CD4-positive, alpha-beta T cell treated with Interleukin-17A for 4 hours (primary cell): ENCODE measurements at regions not wholly inside any gene's neighbourhood (a gene's known extent, or its start where the extent isn't known, plus 50 kb on each side); places are given as distances from the start of the nearest gene placed in this dataset.

Experiments
- DNase-seq: peaks from one replicate; pipeline ENCODE4 v3.0.0-alpha.2; 2020; ENCODE audit warnings: mixed read lengths

DNA sequence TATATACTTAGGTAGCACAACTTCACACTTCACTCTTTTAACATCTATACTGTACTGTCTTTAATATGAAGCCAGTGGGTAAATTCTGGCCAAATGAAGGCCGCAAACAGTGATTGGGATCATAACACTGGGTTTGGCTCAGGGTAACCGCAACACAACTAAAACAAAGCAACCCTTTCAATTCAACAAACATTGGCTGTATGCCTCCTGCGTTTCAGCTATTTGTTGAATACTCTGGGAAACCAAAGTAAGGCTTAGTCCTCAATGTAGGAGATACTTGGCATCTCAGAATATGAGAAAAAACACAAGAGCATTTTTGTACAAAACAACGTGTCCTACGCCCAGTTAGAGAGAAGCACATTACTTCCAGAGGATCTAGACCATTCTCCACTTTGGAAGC lies 693.3 kb upstream of the KLHL29 start:
- DNase-seq: no peak

DNA sequence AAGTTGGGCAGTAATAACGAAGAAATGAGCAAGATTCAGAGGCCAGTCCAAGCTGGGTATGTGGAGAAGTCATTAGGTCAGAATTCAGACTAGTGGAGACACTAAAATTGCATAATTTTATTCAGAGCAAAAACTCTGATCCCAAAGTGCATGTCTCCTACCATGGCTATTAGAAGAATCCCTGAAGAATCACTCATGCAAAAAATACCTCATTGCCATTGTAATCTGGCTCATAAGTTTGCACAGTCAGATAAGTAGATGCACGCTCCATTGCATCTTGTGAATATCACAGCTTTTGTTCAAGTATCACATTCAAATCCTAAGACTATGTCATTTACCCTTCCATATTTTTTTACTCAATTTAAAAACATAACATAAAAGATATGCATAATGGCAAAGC lies 692.2 kb upstream of the KLHL29 start:
- no peak for DNase-seq

DNA sequence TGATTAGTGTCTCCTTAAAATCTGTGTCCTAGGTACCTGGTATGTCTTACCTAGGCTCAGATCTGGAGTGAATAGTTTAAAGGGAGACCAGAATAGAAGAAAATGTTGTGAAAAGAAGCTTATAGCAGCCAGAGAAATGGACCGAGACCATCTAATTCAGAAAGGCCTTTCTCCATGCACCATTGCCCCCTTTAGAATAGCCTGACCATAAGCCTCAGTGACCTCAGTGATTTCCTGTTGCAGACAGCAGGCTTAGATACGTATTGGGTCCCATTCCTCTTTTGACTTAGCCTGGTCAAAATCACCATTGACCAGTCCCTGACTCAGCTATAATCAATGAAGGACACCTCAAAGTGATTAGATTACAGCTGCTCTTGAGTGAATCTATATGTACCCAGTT lies 690.7 kb upstream of the KLHL29 start:
- no peak for DNase-seq

DNA sequence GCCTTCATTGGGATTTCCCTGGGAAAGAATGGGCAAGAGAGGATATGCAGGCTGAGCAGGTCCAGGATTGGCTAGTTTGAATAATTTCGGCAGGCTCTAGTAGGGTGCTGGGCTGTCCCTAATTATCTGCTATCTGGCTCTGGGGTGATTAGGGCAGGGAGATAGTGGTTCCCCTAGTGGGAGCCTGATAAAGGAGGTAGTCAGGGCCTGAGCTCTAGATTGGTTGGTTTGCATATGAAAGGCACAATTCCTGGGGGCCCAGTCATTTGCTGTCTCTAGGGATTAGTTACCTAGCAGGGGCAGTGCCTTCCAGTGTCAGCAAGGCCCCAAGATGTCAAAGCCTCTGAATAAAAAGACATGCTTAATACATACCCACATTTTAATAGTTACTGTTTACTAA lies 690.1 kb upstream of the KLHL29 start:
- no peak for DNase-seq

DNA sequence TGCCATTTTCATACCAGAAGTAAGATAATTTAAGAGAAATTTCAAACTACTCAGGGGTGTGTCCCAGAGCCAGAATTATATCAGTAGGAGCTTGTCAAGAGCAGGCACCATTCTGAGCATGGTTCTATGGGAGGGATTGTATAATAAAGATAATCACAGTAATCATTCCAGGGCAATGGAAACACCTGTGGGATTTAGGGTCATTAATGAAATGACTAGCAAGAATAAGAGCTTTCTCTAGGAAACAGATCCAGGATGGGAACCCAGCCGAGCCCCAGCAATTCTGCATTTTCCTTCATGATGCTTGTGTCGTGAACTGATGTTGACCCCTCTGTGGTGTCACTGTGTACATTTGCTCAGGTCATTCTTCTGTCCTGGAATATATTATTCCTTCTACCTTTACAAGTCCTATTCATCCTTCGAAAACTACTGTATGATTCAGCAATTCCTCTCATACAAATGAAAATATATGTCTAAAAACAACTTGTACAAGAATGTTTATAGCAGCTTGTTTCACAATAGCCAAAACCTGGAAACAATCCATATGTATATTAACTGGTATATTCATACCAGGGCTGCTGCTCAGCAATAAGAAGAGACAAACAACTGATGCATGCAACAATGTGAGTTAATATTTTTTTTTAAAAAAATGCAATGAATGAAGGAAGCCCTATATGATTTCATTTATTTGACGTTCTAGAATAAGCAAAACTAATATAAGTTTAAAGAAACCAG lies 687.8 kb upstream of the KLHL29 start:
- no peak for DNase-seq

DNA sequence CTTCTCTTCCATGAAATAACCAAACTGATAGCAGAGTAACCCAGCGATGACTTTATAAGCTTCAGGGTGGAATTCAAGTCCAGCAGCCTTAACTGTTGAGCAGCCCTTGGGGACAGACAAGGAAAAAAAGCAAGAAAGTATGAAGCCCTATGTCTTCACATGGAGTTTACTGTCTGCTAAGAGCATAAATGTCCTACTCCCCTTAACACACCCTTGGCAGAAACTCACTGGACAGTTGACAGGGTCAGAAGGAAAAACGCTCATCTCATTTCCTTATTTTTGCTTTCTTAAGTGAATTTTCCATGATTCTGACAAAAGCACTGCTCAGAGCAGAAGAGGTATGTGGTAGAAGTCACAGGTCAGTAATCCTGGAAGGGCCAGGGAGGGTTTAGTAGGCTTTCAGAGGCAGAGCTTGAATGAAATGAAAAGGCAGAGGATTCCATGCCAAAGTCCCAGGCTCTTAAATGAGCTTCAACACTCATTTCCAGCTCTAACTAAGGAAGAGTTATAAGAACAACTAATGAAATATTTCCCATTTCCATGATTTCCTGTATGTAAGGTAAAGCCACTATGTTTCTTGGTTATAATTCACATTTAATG lies 683.3 kb upstream of the KLHL29 start:
- no peak for DNase-seq

DNA sequence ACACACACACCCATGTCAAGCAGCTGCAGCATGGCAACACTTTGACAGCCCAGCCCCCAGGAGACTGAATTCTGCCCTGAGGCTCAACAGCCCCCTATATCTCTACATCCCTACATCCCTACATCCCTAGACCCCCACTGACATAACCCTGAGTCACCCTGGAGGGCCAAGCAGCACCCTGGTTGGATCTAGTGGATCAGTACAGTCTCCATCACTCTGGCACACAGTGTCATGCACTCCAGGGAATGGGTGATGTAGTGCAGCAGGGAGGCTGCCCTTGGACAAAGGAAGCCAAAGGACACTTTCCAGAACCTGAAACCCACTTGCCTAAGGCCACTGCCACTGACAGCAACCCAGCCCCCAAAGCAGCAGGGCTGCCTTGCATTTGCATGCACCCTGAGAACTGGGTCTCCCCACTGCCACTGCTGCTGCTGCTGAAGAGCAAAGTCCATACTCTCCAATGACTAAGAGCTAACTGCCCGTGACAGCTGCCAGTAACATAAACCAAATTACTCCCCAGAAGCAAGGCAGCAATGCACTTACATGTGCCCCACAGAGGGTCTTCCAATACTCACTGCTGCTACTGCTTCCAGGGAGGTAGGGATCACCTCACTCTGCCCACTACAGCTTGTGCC lies 681.6 kb upstream of the KLHL29 start:
- no peak for DNase-seq

DNA sequence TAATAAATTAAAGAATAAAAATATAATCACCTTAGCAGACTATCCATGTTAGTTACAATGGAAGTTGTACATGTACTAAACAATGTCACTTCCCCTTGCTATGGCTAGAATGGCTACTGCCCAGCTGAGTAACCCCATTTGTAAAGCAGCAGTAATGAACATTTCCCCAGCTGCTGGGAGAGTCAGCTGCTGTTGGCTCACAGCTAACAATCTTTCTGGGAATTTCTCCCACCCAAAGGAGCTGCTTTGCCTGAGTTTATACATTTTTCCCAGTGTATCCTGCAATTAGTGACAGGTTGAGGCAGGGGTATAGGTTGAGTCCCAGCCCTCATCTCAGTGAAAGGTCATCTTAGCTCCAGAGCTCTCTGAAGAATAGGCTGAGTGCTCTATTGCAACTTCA lies 665.6 kb upstream of the KLHL29 start:
- no peak for DNase-seq

DNA sequence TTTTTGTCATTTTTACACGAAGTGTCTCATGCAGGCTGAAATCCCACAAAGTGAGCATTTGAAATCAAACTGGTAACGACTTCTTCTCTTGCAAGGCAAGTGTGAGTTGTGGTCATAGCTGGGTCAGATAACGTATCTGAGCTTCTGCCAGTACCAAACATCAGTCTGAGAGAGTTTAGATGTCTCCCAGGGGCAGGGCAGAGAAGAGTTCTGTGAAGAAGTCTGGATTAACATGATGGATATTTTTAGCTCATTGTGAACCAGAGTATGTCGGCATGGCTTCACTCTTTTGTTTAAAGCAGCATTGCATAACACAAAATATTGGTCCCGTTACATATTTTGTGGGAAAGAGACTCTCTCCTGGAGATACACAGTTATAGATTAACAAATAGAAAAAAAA lies 655.5 kb upstream of the KLHL29 start:
- no peak for DNase-seq

DNA sequence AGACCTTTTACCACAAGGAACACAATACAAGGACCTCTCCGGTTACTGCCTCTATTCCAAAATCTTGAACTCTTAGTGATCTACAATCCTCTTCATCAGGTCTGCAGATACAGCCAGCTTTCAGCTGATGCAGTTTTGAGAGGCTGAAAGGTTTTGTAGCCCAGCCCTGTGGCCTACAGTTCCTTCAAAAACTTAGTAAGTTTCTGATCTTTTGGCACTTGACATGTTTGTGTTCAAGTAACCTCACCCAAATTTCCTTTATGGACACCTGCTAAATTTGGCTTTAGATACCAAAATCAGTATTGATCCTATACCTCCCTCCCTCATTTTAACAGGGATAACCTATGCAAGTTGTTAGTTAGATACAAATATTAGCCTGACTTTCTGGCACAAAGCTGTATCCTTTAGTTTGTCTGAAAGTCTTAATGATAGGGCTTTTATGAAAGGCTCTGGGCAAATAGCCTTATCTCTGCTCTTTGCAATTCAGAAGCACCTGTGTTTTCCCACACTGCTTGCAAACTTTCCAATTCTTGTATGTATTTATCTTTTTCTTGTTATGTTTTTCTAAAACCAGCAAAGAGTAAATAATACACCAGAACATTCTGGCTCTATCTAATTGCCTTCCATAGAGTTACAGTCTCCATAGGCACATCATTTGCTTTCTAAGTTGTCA lies 650.5 kb upstream of the KLHL29 start:
- no peak for DNase-seq

DNA sequence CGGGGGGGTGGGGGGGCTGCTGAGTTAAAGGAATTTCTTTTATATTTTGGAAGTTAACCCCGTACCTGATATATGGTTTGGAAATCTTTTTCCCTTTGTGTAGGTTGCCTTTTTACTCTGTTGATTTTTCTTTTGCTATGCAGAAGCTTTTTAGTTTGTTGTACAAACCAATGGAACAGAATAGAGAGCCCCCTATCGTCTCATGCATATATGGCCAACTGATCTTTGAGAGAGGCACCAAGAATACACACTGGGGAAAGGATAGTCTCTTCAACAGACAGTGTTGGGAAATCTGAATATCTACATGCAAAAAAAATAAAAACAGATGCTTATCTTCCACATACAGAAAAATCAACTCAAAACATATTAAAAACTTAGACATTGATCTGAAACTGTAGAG lies 647.8 kb upstream of the KLHL29 start:
- no peak for DNase-seq

DNA sequence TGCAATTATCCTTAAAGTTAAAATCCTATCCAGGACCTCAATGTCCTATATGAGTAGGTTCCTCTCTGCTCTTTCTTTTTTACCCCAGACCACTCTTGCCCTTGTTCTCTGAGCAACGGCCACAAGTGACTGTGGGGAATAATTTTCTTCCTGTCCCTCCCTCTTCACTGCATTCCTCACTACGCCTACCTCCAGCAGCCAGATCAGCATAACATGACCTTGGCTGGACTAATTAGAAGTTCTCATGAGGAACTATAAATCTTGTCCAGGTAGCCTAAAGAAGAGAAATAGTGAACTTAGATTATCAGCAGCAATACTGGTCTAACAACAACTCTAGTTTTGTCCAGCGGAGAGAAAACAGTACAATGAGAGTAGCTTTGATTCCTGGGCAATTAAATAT lies 643.8 kb upstream of the KLHL29 start:
- no peak for DNase-seq

DNA sequence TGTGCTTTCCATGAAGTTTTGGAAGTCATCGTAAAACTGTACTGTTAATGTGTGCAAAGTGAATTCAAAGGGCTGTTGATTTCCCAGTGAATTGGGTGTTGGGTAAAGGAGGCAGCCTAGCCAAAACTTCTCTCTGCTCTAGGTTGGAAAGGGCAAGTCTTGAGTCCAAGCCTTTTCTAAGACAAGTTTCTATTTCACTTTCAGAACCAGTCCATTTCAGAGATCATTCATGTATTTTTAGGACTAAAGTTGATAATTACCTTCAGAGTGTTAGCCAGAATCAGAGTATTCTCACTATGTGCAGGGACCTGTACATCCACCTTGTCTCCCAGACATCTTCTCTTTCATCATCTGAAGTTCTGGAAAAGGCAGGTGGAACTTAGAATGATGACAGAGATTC lies 636.1 kb upstream of the KLHL29 start:
- DNase-seq: no peak

DNA sequence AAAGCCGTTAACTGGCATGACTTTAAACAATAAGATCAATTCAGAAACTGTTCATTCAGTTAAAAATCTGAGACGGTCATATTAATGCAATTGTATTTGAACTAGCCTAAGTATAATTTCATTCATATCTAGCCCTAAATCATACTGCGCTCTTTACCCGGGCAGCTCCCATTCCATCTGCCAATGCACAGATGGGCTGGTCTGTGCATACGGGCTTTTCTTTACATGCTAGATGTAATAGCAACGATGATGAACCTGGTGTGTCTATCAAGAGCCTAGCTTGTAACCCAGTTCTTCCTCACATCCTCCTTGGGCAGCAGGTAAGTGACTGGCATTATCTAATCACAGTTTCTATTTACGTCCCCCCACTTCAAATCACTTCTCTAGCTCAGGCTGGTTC lies 631.5 kb upstream of the KLHL29 start:
- no peak for DNase-seq

DNA sequence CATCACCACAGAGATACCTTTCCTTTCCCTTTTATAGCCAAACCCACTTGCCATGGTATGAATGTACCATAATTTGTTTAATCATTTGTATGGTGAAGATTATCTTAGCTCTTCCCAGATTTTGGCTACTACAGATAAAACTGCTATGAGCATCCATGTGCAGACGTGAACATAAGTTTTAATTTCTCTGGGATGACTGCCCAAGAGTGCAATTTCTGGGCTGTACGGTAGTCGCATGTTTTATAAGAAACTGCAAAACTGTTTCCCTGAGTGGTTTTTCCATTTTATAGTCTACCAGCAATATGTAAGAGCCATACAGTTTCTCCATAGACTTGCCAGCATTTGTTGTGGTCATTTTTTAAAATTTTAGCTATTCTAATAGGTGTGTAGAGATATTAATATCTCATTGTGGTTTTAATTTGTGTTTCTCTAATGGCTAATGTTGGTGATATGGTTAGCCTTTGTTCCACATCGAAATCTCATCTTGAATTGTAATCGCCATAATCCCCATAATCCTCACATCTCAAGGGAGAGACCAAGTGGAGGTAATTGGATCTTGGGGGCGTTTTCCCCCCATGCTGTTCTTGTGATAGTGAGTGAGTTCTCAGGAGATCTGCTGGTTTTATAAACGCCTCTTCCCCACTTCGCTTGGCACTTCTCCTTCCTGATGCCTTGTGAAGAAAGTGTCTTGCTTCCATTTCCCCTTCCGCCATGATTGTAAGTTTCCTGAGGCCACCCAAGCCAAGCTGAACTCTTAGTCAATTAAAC lies 628.5 kb upstream of the KLHL29 start:
- DNase-seq: no peak

DNA sequence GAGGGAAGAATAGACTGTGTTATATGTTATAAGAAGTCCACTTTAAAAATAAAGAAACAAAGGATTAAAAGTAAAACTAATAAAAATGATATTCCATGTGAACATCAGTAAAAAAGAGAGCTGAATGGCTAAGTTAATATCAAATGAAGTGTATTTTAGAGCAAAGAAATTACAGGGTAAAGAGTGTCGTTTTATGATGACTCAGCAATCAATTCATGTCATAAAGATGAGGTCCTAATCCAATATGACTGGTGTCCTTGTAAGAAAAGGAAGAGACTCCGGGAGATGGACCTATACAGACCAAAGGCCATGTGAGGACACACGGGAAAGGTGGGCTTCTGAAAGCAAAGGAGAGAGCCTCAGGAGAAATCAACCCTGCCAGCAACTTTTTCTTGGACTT lies 615.5 kb upstream of the KLHL29 start:
- DNase-seq: no peak

DNA sequence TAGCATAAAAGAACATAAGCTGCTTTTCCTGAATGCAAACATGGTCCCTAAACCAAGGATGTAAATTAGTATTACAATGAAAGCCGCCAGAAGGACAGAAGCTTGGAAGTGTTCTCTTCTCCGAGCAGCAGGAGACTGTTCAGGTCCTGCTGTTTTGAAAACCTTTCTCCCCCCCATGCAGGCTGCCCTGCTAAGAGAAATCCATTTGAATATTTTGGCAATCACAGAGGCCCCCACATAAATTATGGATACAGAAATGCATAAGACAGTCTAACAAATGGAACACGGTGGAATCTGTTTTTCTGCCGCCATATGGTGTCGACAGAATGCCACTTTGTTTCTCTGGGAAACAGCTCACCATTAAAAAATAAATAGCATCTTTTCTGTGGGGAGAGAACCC lies 600.4 kb upstream of the KLHL29 start:
- DNase-seq: no peak

DNA sequence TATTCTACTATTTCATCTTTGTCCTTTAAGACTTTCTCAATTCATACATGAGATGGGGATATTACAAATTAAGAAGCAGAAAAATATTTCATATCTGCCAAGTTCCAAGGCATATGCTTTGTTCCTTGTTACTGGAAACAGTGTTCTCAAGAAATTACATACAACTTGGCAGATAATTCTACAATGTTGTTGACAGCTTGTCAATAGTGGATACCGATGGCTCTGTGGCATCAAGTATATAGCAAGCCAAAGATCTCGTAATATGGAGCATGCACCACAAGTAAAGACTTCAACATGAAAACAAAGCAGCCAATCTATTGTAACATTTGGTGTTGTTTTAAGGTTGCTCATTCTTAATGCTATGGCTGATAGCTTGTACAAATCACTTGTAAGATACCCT lies 598.2 kb upstream of the KLHL29 start:
- no peak for DNase-seq

DNA sequence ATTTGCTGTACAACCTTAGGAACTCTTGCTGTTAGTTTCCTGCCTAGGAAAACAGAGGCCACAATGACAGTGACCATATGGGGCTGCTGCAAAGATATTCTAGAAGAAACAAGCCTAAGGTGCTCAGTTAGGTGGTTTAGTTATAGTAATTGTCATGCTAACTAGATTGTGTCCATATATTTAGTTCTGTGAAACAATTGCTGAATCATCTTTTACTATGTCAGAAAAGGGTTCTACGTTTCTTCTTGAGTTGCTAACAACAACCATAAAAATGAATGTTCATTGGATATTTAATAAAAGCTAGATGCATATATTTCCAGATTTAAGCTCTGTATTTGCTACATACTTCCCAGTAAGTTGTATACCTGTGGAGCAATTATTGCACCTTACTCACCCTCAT lies 597.2 kb upstream of the KLHL29 start:
- DNase-seq: no peak

DNA sequence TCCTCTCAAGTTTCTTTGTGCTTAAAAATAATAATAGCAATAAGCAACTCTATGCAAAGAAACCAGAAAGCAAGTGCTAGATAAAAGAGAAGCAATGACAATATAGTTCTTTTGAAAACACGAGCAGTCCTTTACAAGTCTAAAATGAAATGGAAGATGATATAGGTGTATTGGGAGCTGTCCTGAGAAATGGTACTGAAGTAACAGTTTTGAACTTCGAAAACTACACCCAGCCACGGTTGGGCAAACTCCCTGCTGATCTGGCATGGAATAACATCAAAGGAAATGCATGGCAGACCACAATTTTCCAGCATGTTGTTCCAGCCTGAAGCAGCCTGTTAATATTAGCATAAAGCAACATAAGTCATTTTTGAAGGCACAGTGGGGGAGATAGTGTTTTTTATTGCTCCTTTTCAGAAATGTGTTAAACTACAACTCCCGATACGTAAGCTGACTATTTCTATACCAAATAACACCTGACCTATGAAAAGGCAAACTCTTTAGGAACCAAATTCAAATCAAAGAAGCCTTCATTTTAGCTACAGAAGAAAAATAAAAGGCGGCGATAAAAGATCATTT lies 596.1 kb upstream of the KLHL29 start:
- DNase-seq: no peak

DNA sequence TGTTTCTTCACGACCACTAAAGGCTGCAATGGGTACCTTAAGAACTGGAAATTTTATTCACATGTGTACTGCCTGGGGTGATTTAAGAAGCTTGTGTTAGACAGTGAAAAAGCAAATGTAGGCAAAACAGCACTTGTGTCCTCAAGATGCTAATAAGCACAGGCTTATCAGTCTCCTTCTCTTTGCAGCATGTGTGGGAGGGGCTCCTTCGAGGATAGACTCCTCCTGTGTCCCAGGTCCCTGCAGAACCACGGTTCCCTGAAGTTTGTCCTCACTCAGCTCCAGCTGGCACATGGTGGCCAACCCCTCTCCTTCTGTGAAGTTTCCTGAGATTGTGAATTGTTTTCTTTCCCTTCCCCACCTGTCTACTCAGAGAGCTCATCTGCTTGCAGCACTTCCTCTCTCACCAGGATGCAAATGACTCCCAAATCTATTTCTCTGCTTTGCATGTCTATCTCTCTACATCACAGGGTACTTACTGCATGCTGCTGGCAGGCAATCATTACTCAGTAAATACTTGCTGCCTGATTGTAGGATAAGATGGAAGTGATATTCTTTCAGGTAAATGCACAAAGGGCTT lies 589.6 kb upstream of the KLHL29 start:
- DNase-seq: no peak

DNA sequence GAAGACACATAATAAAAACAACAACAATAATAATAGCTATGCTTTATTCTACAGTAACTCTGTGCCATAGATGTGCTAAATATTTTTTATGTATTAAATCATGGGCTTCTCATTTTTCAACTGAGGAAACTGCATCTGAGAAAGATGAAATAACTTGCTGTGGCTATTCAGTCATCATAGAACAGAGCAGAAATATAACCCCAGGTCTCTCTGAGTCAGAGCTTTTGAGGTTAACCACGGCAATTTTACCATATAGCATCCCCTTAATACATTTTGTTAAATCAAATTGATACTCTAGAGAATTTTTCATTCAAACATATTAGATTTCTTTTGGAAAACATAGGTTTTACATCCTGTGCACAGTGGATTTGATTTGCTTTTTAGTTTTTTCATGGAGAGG lies 586.6 kb upstream of the KLHL29 start:
- DNase-seq: no peak

DNA sequence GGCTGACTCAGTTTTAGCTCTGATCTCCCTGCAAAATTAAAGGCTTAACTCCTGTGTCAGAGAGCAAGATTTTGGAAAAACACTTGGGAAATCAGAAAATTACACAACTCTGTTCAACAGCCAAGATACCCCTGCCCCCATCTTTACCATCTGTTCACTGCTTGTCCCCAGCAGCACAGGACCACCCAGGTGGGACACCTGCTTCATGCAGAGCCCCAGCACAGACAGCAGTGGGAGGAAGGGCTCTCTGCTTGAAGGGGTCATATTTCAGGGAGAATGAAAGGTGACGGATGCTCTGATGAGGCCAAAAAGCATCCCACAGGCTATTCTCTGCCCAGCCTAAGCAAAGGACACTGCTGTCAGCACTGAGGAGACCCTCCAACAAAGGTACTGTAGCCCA lies 584.6 kb upstream of the KLHL29 start:
- DNase-seq: no peak
